Gastrocnemius medialis (tissue), 4 donors: ENCODE measurements at regions not wholly inside any gene's neighbourhood (a gene's known extent, or its start where the extent isn't known, plus 50 kb on each side); places are given as distances from the start of the nearest gene placed in this dataset.

Experiments
- ATAC-seq, 2 donors: fragments of 150-250 bp; one replicate each; pipeline ENCODE4 v1.9.1; 2016
- DNase-seq, 2 donors: peaks; one replicate each; pipeline ENCODE4 v3.0.0-alpha.2; 2019
- H3K27ac ChIP-seq, 4 donors: fragments of 200-600 bp; sonication (generic); 1 replicate in 1 of 4; 2 replicates in 3 of 4; pipeline ENCODE4 v1.5.1; 2016 to 2018; ENCODE audit warnings: mild to moderate bottlenecking in 2 of 4, moderate library complexity in 1 of 4
- H3K27me3 ChIP-seq, 3 donors: fragments of 200-600 bp; sonication (generic) in 2 of 3; 1 replicate in 1 of 3; 2 replicates in 2 of 3; pipeline versions ENCODE4 v1.5.1 to v1.6.0; 2016 to 2019; ENCODE audit warnings: mild to moderate bottlenecking in 1 of 3, moderate library complexity in 1 of 3
- H3K36me3 ChIP-seq, 2 donors: fragments of 200-600 bp; sonication (generic) in 1 of 2; one replicate each; pipeline ENCODE4 v1.5.1; 2017 to 2018
- H3K4me1 ChIP-seq, 2 donors: fragments of 200-600 bp; sonication (generic) in 1 of 2; one replicate each; pipeline ENCODE4 v1.5.1; 2016 to 2017; ENCODE audit warnings: mild to moderate bottlenecking in 2 of 2
- H3K4me3 ChIP-seq, 4 donors: fragments of 200-600 bp; sonication (generic) in 3 of 4; 1 replicate in 1 of 4; 2 replicates in 3 of 4; pipeline ENCODE4 v1.5.1; 2016 to 2019; ENCODE audit warnings: mild to moderate bottlenecking in 2 of 4
- H3K9me3 ChIP-seq, 3 donors: fragments of 200-600 bp; sonication (generic) in 2 of 3; 1 replicate in 1 of 3; 2 replicates in 2 of 3; pipeline ENCODE4 v1.5.1; 2016 to 2019
- POLR2A ChIP-seq, 2 donors: fragments of 450-650 bp; IDR thresholded peaks; one replicate each; pipeline ENCODE4 v1.6.1; 2017; ENCODE audit warnings: antibody characterized with exemption in 2 of 2, mild to moderate bottlenecking in 2 of 2, moderate library complexity in 2 of 2
- in situ Hi-C, 4 donors: fragments of 200-750 bp; cut with MboI; loops; one replicate each; pipeline versions ENCODE4 v1.15.0 to v1.8.0; 2017; ENCODE audit warnings: low sequenced_read_pairs in 4 of 4
- intact Hi-C: fragments of 100-400 bp; cut with DNase I; formaldehyde crosslinking; loops from one replicate; pipeline ENCODE4 v1.15.1; 2023; ENCODE audit warnings: low total_unique reads
- TF ChIP-seq, protein P1 (sequence below), 5 experiments: fragments of 450-650 bp in 3 of 5; fragments of 200-600 bp in 2 of 5; sonication (generic) in 2 of 5; IDR thresholded peaks in 4 of 5; conservative IDR thresholded peaks in 1 of 5; 1 replicate in 4 of 5; 2 replicates in 1 of 5; pipeline ENCODE4 v1.5.1; 2016 to 2019; ENCODE audit warnings: antibody characterized with exemption in 5 of 5, mild to moderate bottlenecking in 3 of 5, moderate library complexity in 3 of 5

DNA sequence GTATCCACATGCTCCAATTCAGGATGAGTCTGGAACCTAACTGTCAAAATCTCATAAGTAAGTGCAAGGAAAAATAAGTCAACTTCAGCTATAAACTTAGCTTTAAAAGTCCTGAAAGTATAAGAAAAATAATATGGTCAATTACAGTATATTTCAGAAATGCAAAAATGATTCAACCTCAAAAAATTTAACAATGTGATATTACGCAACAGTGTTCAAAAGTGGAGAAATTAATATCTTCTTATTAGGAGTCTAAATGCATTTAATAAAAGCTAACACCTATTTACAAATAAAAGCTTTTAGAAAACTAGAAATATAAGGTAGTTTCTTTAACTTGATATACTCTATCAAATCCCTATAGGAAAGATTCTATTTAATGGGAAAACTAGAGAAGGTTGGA is 111.2 kb upstream of the OPRM1 start:
- H3K4me3 ChIP-seq, result no peak overlapping the region
- H3K9me3 ChIP-seq, result no peaks in the 10 kb centered on the region
- no peaks in the 10 kb centered on the region for H3K27me3 ChIP-seq
- DNase-seq, result no peak
- H3K27ac ChIP-seq, result no peak overlapping the region
- intact Hi-C loops, result no loop called here
- H3K4me1 ChIP-seq, result no peaks in the 10 kb centered on the region
- in situ Hi-C loops, result no loop called here
- H3K36me3 ChIP-seq, result no peaks in the 10 kb centered on the region
- ATAC-seq, result no peak
- no peak for TF ChIP-seq POLR2A (IDR thresholded peaks at IDR 0.05)
- TF ChIP-seq, protein P1, sequence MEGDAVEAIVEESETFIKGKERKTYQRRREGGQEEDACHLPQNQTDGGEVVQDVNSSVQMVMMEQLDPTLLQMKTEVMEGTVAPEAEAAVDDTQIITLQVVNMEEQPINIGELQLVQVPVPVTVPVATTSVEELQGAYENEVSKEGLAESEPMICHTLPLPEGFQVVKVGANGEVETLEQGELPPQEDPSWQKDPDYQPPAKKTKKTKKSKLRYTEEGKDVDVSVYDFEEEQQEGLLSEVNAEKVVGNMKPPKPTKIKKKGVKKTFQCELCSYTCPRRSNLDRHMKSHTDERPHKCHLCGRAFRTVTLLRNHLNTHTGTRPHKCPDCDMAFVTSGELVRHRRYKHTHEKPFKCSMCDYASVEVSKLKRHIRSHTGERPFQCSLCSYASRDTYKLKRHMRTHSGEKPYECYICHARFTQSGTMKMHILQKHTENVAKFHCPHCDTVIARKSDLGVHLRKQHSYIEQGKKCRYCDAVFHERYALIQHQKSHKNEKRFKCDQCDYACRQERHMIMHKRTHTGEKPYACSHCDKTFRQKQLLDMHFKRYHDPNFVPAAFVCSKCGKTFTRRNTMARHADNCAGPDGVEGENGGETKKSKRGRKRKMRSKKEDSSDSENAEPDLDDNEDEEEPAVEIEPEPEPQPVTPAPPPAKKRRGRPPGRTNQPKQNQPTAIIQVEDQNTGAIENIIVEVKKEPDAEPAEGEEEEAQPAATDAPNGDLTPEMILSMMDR (IDR thresholded peaks at IDR 0.05 in 4 of 5, conservative IDR thresholded peaks at IDR 0.05 in 1 of 5), result no peak

DNA sequence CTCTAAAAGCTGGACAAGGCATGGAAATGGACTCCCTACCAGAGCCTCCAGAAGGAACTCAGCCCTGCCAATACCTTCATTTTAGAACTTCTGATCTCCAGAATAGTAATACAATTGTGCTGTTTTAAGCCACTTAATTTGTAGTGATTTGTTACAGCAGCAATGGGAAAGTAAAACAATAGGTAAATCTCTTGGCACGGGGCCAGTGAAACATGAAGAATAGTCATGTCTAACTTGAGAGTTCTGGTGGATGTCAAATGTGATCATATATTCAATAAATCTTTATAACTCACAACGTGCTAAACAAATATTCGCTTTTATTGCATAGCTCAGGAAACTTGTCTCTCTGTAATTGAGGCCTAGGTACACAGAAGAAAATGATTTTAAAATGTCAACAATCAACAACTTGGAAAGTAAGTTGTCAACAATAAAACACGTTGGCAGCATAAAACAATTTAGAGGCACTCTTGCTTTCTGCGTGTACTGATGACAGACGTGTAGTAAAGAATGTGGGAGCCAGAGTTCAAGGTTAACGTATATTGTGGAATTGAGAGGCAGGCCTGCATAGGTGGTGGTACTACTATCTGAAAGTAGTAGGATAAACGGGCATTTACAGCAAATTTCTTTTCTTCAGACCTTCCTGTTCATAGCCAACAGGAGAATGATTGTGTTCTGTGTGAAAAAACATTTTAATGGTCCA is 140.5 kb upstream of the OPRM1 start:
- ATAC-seq (no peak), DNase-seq (no peak)
- TF ChIP-seq POLR2A (IDR thresholded peaks at IDR 0.05), result no peak
- TF ChIP-seq, protein P1 (IDR thresholded peaks at IDR 0.05 in 4 of 5, conservative IDR thresholded peaks at IDR 0.05 in 1 of 5), result no peak
- H3K27me3 ChIP-seq, result no peaks in the 10 kb centered on the region
- intact Hi-C loops, result no loop called here
- H3K4me3 ChIP-seq, result no peak overlapping the region
- in situ Hi-C loops, result no loop called here
- no peaks in the 10 kb centered on the region for H3K36me3 ChIP-seq
- H3K27ac ChIP-seq, result no peak overlapping the region
- no peaks in the 10 kb centered on the region for H3K9me3 ChIP-seq
- H3K4me1 ChIP-seq, result no peaks in the 10 kb centered on the region

DNA sequence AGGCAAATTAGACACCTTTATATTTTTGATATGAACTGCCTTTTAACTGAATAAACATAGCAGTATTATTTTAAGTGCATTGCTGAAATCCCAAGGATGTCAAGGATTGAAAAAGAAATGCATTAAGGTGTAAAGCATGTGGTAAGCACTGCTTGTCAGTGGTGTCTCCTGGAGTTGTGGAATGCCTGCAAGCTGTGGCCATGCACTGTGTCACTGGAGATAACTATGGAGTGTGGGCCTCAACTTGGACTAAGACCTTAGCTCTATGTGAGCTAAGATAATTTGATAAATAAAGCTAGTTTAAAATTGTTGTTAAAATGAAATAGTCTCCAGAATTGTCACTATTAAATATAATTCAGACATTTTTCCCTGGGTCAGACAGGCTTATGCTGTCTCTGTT is 156.6 kb upstream of the OPRM1 start:
- in situ Hi-C loops, result no loop called here
- no peaks in the 10 kb centered on the region for H3K27me3 ChIP-seq
- H3K4me1 ChIP-seq, result no peaks in the 10 kb centered on the region
- H3K27ac ChIP-seq, result no peak overlapping the region
- TF ChIP-seq, protein P1 (IDR thresholded peaks at IDR 0.05 in 4 of 5, conservative IDR thresholded peaks at IDR 0.05 in 1 of 5), result no peak
- no peak for TF ChIP-seq POLR2A (IDR thresholded peaks at IDR 0.05)
- no peaks in the 10 kb centered on the region for H3K36me3 ChIP-seq
- ATAC-seq (no peak), DNase-seq (no peak)
- no peak overlapping the region for H3K4me3 ChIP-seq
- intact Hi-C loops, result no loop called here
- no peaks in the 10 kb centered on the region for H3K9me3 ChIP-seq

DNA sequence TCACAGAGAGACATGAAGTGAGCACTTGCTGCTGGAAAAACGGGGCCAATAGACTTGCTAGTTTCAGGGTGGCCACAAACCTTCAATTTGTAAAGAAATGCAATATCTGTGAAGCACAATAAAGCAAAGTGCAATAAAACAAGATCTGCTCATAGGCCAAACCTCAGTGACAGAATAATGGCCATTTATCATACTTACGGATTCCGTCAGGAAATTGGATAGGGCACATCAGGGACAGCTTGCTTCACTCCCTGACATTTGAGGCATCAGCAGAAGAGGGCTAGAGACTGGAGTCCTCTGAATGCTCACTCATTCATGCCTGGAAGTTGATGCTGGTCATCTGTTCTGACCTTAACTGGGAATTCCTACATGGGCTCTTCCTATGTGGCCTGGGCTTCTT is 165.5 kb upstream of the OPRM1 start:
- H3K9me3 ChIP-seq, result no peaks in the 10 kb centered on the region
- no peaks in the 10 kb centered on the region for H3K4me1 ChIP-seq
- H3K27me3 ChIP-seq, result no peaks in the 10 kb centered on the region
- in situ Hi-C loops, result no loop called here
- no peak overlapping the region for H3K4me3 ChIP-seq
- no peak for ATAC-seq
- TF ChIP-seq, protein P1 (IDR thresholded peaks at IDR 0.05 in 4 of 5, conservative IDR thresholded peaks at IDR 0.05 in 1 of 5), result no peak
- TF ChIP-seq POLR2A (IDR thresholded peaks at IDR 0.05), result no peak
- H3K27ac ChIP-seq, result no peak overlapping the region
- H3K36me3 ChIP-seq, result no peaks in the 10 kb centered on the region
- intact Hi-C loops, result no loop called here
- DNase-seq, result no peak

DNA sequence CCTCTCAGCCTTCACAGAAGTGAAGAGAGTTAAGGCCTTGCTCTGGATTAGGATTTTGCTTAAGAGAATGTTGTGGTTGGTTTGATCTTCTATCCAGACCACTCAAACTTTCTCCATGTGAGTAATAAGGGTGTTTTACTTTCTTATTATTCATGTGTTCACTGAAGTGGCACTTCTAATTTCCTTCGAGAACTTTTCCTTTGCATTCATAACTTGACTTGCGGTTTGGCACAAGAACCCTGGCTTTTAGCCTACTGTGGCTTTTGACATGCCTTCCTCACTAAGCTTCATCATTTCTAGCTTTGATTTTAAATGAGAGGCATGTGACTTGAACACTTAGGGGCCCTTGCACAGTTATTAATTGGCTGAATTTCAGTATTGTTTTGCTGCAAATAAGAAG is 166.1 kb upstream of the OPRM1 start:
- no peaks in the 10 kb centered on the region for H3K9me3 ChIP-seq
- no peak for ATAC-seq
- no peaks in the 10 kb centered on the region for H3K36me3 ChIP-seq
- no peak overlapping the region for H3K4me3 ChIP-seq
- no peak for DNase-seq
- in situ Hi-C loops (no loop called here), intact Hi-C loops (no loop called here)
- H3K27ac ChIP-seq, result no peak overlapping the region
- H3K4me1 ChIP-seq, result no peaks in the 10 kb centered on the region
- H3K27me3 ChIP-seq, result no peaks in the 10 kb centered on the region
- TF ChIP-seq POLR2A (IDR thresholded peaks at IDR 0.05), result no peak
- TF ChIP-seq, protein P1 (IDR thresholded peaks at IDR 0.05 in 4 of 5, conservative IDR thresholded peaks at IDR 0.05 in 1 of 5), result no peak
